Psoas muscle (tissue), 7 donors: ENCODE measurements at regions not wholly inside any gene's neighbourhood (a gene's known extent, or its start where the extent isn't known, plus 50 kb on each side); places are given as distances from the start of the nearest gene placed in this dataset.

ENCODE experiments used
- ATAC-seq, 4 donors: fragments of 200-7000 bp; cut with Tn5 transposase; one replicate each; pipeline ENCODE4 v1.9.1; 2020; ENCODE audit warnings: moderate library complexity in 3 of 4, mild to moderate bottlenecking in 2 of 4
- DNase-seq, 2 donors: peaks; one replicate each; pipeline ENCODE4 v3.0.0-alpha.2; 2020
- H3K27ac ChIP-seq: fragments of 200-600 bp; one replicate; pipeline ENCODE4 v1.8.0; 2022
- H3K27me3 ChIP-seq, 3 donors: fragments of 200-600 bp in 1 of 3; one replicate each; pipeline versions ENCODE4 v1.6.1 to v1.8.0; 2013 to 2022; ENCODE audit warnings: low read length in 2 of 3, mild to moderate bottlenecking in 2 of 3, moderate library complexity in 1 of 3; ENCODE audit not compliant: insufficient read depth in 3 of 3
- H3K36me3 ChIP-seq, 2 donors: fragments of 200-600 bp in 1 of 2; one replicate each; pipeline versions ENCODE4 v1.6.1 to v1.8.0; 2013 to 2022; ENCODE audit warnings: low read depth in 1 of 2, mild to moderate bottlenecking in 1 of 2, moderate library complexity in 1 of 2; ENCODE audit not compliant: insufficient read depth in 1 of 2
- H3K4me1 ChIP-seq: fragments of 200-600 bp; one replicate; pipeline ENCODE4 v1.8.0; 2022
- H3K4me3 ChIP-seq: fragments of 200-600 bp; one replicate; pipeline ENCODE4 v1.8.0; 2022; ENCODE audit warnings: mild to moderate bottlenecking
- H3K9me3 ChIP-seq: fragments of 200-600 bp; one replicate; pipeline ENCODE4 v1.8.0; 2022
- WGBS, 3 donors: extraction: QIAGEN DNeasy Blood & Tissue Kit; methylation state at CpG; one replicate each; pipeline versions ENCODE4 v1.1.6 to v1.1.7; 2013; 5-methylcytosine and 5-hydroxymethylcytosine counted together
- intact Hi-C, 2 donors: fragments of 100-400 bp; cut with DNase I; formaldehyde crosslinking; loops; one replicate each; pipeline versions ENCODE4 v1.11.0 to v1.14.2; 2022
- TF ChIP-seq, protein P1 (sequence below): fragments of 200-600 bp; IDR thresholded peaks from one replicate; pipeline ENCODE4 v1.8.0; 2022; ENCODE audit warnings: antibody characterized with exemption
- donor health status: healthy with polysubstance abuse.
- donor health status: DM: no; HTN: no; CAD: no; lungs with moderate emphysema.
- donor health status: Bipolar disorder and iron deficiency.
- donor health status: healthy.
- donor health status: DM: yes; HTN: yes; CAD: no.
- donor health status: DM: no; HTN: no; CAD: no.
- donor health status: DM: yes; HTN: yes; CAD: no.

DNA sequence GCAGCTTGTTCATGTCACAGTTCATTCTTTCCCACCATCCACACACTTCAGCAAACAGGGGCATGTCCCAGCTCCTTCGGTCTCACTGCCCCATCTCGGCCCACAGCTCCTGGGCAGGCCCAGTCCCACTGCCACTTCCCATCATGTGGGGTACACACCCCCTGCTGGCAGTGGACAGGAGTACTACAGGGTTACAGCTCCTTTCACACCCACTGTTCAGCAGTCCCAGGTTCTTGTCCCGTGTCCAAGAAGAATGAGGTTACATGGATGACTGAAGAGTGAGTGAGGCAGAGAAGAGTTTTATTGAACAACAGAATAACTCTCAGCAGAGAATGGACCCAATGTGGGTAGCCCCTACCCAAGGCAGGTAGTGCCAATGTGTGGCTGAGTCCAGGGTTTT, 77.8 kb upstream of the SMLR1 start:
- DNase-seq (no peak), ATAC-seq (no peak)
- Histone ChIP-seq H3K36me3 (no peaks in the 10 kb centered on the region), H3K27ac (no peak overlapping the region), H3K4me3 (no peak overlapping the region), H3K27me3 (peaks cover 0 to 2% (median 0%) of the 10 kb centered on the region in 3 donors), H3K4me1 (no peaks in the 10 kb centered on the region), H3K9me3 (peaks cover 7% of the 10 kb centered on the region)
- TF ChIP-seq, protein P1, sequence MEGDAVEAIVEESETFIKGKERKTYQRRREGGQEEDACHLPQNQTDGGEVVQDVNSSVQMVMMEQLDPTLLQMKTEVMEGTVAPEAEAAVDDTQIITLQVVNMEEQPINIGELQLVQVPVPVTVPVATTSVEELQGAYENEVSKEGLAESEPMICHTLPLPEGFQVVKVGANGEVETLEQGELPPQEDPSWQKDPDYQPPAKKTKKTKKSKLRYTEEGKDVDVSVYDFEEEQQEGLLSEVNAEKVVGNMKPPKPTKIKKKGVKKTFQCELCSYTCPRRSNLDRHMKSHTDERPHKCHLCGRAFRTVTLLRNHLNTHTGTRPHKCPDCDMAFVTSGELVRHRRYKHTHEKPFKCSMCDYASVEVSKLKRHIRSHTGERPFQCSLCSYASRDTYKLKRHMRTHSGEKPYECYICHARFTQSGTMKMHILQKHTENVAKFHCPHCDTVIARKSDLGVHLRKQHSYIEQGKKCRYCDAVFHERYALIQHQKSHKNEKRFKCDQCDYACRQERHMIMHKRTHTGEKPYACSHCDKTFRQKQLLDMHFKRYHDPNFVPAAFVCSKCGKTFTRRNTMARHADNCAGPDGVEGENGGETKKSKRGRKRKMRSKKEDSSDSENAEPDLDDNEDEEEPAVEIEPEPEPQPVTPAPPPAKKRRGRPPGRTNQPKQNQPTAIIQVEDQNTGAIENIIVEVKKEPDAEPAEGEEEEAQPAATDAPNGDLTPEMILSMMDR, result no peak
- WGBS, 3 donors, result 90 to 94% (median 92%) methylated on average over 3 of the region's 3 CpGs
- intact Hi-C loops, result no loop called here

DNA sequence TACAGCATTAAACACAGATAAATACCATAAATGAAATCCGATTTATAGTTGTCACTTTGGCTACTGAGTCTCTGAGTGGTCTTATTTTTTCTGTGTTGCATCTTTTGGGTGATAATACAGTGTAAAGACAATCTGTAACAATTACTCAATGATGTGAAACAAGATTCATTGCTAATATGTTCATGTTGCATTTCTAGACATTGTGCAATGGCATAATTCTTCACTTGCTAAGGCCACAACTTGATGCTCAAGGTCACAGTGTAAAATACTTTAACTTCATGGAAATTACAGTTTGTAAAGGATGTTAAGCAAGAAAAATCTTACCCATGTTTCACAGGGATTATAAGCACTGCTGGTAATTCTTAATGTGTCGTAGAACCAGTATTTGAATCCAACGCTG, 74.9 kb upstream of the SMLR1 start:
- Histone ChIP-seq H3K4me3 (no peak overlapping the region), H3K27me3 (peaks cover 0 to 2% (median 0%) of the 10 kb centered on the region in 3 donors), H3K36me3 (no peaks in the 10 kb centered on the region), H3K9me3 (peaks cover 7% of the 10 kb centered on the region), H3K4me1 (no peaks in the 10 kb centered on the region), H3K27ac (no peak overlapping the region)
- ATAC-seq, result no peak
- DNase-seq, result no peak
- intact Hi-C loops, result no loop called here
- WGBS, 3 donors, result 45 to 60% (median 46%) methylated on average over 3 of the region's 3 CpGs
- TF ChIP-seq, protein P1, result no peak

DNA sequence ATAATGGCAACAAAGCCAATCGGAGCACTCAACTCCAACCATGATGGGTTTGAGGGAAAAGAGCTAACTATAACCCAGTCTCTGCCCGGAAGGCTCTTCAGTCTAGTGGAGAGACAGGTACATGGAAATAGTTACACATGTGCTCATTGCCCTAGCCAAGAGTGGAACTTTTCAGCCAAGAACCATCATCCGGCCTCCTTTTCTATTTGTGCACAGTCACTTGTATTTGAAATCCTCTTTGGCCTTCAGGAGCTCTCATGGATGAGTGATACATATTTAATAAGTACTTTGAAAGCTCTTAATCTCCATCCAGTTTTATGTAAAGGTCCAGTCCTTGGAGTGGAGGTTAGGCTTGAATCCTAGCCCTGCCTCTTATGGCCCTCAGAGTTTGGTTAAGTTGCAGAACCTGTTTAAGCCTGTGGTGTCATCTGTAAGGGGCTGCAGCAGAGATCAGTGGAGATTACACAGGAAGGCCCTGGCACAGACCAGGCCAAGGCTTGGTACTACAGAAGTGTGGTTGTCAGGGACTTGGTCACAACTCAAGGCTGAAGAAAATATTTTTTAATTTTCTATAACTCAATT, 72.3 kb upstream of the SMLR1 start:
- ATAC-seq (no peak), DNase-seq (no peak)
- Histone ChIP-seq H3K27ac (no peak overlapping the region), H3K4me3 (no peak overlapping the region), H3K4me1 (no peaks in the 10 kb centered on the region), H3K27me3 (no peaks in the 10 kb centered on the region), H3K36me3 (no peaks in the 10 kb centered on the region), H3K9me3 (peaks cover 2% of the 10 kb centered on the region)
- TF ChIP-seq, protein P1, result no peak
- WGBS, 3 donors, result 90 to 93% (median 93%) methylated on average over 3 of the region's 3 CpGs
- intact Hi-C loops, result no loop called here

DNA sequence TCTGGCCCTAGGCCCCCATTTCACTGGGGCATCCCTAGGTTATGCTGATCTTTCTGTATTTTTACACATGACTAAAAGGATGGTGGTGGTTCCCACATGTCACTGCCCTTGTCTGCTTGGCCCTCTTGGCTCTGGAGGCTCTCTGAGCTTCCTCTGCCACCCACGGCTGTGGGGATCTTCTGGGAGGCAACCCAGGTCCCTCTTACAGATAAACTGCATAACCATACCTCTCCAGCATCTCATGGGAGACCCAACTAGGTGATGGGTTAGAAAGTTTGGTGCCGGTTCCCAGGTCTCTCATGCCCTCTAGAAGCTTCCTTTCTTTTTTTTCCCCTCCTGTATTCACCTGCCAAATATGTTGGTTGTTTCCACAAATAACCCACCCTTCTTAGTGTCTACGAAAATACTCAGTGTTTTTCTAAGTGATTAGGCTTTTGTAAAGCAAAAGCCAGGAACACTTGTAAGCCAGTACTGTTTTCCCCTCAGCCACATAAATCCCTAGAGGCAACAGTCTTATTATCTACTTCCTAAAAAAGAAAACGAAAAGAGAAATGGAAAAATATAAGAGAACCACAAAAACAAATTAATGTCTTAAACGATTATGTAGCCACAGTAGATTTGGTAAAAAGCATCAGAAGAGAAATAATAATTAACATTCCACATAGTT, 71.7 kb upstream of the SMLR1 start:
- no peaks in the 10 kb centered on the region for H3K4me1 ChIP-seq
- no peak for DNase-seq
- intact Hi-C loops, result no loop called here
- no peaks in the 10 kb centered on the region for H3K9me3 ChIP-seq
- H3K27ac ChIP-seq, result no peak overlapping the region
- no peaks in the 10 kb centered on the region for H3K27me3 ChIP-seq
- no peak overlapping the region for H3K4me3 ChIP-seq
- no peaks in the 10 kb centered on the region for H3K36me3 ChIP-seq
- ATAC-seq, result no peak
- WGBS, 3 donors, result 58 to 62% (median 59%) methylated on average over 5 of the region's 5 CpGs
- TF ChIP-seq, protein P1, result no peak

DNA sequence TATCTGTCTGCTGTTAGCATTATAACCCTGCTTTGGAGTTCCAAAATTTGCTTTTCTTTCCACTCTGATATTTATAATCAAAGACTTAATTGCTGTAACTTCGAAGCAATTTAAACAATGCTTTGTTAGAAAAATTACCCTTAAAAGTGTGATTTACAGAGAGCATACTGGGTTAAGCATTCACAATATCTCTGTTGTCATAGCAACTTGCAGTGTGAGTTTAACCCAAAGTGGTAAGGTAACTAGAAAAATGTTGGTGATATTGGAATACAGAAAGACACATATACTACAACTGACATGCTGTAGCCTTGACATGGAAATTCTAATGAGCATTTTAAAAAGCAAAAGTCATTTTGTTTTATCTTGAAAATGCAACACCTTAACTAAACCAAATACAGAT, 70.4 kb upstream of the SMLR1 start:
- H3K27ac ChIP-seq, result no peak overlapping the region
- ATAC-seq (no peak), DNase-seq (no peak)
- intact Hi-C loops, result no loop called here
- no peak overlapping the region for H3K4me3 ChIP-seq
- TF ChIP-seq, protein P1, result no peak
- no peaks in the 10 kb centered on the region for H3K4me1 ChIP-seq
- no peaks in the 10 kb centered on the region for H3K27me3 ChIP-seq
- no peaks in the 10 kb centered on the region for H3K36me3 ChIP-seq
- no peaks in the 10 kb centered on the region for H3K9me3 ChIP-seq
- 74 to 79% (median 75%) methylated on average over 1 of the region's 1 CpG for WGBS, 3 donors
